Esophagus squamous epithelium (tissue), 4 donors: ENCODE measurements at regions not wholly inside any gene's neighbourhood (a gene's known extent, or its start where the extent isn't known, plus 50 kb on each side); places are given as distances from the start of the nearest gene placed in this dataset.
"Not testable (repeated sequence)": the region's sequence is repeated elsewhere in the genome, so short reads cannot be mapped to it uniquely, and the experiment has no call there.

Experiments
- POLR2A ChIP-seq, 4 donors: fragments of 450-650 bp; IDR thresholded peaks; one replicate each; pipeline ENCODE4 v1.6.1; 2017; ENCODE audit warnings: antibody characterized with exemption in 4 of 4, mild to moderate bottlenecking in 4 of 4, moderate library complexity in 3 of 4
- TF ChIP-seq, protein P1 (sequence below), 6 experiments: fragments of 450-650 bp in 4 of 6; fragments of 200-600 bp in 2 of 6; sonication (generic) in 2 of 6; IDR thresholded peaks; one replicate each; pipeline ENCODE4 v1.5.1; 2016 to 2019; ENCODE audit warnings: antibody characterized with exemption in 6 of 6, mild to moderate bottlenecking in 4 of 6, moderate library complexity in 4 of 6

DNA sequence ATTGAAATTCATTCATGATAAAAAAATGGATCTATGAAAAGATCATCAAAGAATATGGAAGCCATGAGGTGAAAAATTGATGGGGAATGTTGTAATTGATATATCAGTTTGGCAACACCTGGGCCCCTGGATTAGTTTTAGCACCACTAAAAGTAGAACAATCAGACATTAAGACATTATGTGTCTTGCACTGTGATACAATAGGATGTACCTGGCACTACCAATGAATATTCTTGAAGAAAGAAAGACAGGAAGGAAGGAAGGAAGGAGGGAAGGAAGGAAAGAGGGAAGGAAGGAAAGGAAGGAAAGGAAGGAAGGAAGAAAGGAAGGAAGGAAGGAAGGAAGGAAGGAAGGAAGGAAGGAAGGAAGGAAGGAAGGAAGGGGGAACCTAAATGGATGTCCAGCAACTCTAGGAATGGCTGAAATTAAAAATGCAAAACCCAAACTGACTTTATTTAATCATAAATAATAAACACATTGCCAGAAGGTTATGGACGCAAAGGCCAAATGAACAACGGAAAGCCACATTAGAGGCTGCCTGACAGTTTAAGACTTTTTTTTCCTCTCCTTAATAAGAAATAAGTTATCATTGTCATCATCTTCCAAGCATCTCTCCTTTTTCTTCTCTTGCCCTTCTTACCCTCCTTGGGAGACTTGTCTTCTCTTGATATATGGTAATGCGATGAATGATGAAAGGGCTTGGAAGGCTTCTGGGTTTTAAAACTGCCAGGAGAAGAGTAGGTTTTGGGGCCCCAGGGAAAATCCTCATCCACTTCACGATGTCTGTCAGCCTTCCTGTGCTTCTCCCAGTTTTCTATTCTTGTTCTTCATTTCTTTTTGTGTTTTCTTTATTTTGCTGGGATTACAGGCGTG is 224.4 kb downstream of the EXOC5 start:
- TF ChIP-seq, protein P1, sequence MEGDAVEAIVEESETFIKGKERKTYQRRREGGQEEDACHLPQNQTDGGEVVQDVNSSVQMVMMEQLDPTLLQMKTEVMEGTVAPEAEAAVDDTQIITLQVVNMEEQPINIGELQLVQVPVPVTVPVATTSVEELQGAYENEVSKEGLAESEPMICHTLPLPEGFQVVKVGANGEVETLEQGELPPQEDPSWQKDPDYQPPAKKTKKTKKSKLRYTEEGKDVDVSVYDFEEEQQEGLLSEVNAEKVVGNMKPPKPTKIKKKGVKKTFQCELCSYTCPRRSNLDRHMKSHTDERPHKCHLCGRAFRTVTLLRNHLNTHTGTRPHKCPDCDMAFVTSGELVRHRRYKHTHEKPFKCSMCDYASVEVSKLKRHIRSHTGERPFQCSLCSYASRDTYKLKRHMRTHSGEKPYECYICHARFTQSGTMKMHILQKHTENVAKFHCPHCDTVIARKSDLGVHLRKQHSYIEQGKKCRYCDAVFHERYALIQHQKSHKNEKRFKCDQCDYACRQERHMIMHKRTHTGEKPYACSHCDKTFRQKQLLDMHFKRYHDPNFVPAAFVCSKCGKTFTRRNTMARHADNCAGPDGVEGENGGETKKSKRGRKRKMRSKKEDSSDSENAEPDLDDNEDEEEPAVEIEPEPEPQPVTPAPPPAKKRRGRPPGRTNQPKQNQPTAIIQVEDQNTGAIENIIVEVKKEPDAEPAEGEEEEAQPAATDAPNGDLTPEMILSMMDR (IDR thresholded peaks at IDR 0.05), result not testable (repeated sequence)
- not testable (repeated sequence) for TF ChIP-seq POLR2A (IDR thresholded peaks at IDR 0.05)
